Subcutaneous abdominal adipose tissue (tissue), 5 donors: ENCODE measurements at regions not wholly inside any gene's neighbourhood (a gene's known extent, or its start where the extent isn't known, plus 50 kb on each side); places are given as distances from the start of the nearest gene placed in this dataset.
"Not testable (repeated sequence)": the region's sequence is repeated elsewhere in the genome, so short reads cannot be mapped to it uniquely, and the experiment has no call there.

ENCODE experiments used
- H3K27ac ChIP-seq: one replicate; pipeline ENCODE4 v1.7.0; 2013; ENCODE audit warnings: low read depth, mild to moderate bottlenecking, inconsistent platforms, low read length, moderate library complexity
- H3K27me3 ChIP-seq, 5 donors: one replicate each; pipeline ENCODE4 v1.7.0; 2013; ENCODE audit warnings: low read length in 5 of 5, inconsistent platforms in 1 of 5; ENCODE audit not compliant: control insufficient read depth in 5 of 5, insufficient read depth in 4 of 5
- H3K36me3 ChIP-seq, 5 donors: one replicate each; pipeline ENCODE4 v1.7.0; 2013; ENCODE audit warnings: low read length in 5 of 5; ENCODE audit not compliant: control insufficient read depth in 5 of 5, insufficient read depth in 5 of 5
- H3K4me1 ChIP-seq, 5 donors: one replicate each; pipeline ENCODE4 v1.7.0; 2013; ENCODE audit warnings: low read length in 5 of 5, mild to moderate bottlenecking in 3 of 5, moderate library complexity in 1 of 5; ENCODE audit not compliant: control insufficient read depth in 5 of 5, insufficient read depth in 5 of 5
- H3K4me3 ChIP-seq, 5 donors: one replicate each; pipeline ENCODE4 v1.7.0; 2013; ENCODE audit warnings: low read length in 5 of 5, low read depth in 1 of 5
- H3K9ac ChIP-seq, 5 donors: one replicate each; pipeline ENCODE4 v1.7.0; 2013; ENCODE audit warnings: low read length in 5 of 5, mild to moderate bottlenecking in 4 of 5, moderate library complexity in 3 of 5
- H3K9me3 ChIP-seq, 5 donors: one replicate each; pipeline ENCODE4 v1.7.0; 2013; ENCODE audit warnings: low read length in 5 of 5; ENCODE audit not compliant: control insufficient read depth in 5 of 5
- donor health status: healthy.
- donor health status: healthy.
- donor health status: healthy.
- donor health status: healthy.
- donor health status: healthy.

- H3K4me3 ChIP-seq, result no peak overlapping the region
- H3K9me3 ChIP-seq, result no peaks in the 10 kb centered on the region
- no peak overlapping the region for H3K9ac ChIP-seq
- no peak overlapping the region for H3K27ac ChIP-seq
- no peaks in the 10 kb centered on the region for H3K27me3 ChIP-seq
- H3K36me3 ChIP-seq, result no peaks in the 10 kb centered on the region
- no peaks in the 10 kb centered on the region for H3K4me1 ChIP-seq
Observed at GRCh38 chr1:200290010-200290685, 119.7 kb downstream of the ZNF281 start.

DNA sequence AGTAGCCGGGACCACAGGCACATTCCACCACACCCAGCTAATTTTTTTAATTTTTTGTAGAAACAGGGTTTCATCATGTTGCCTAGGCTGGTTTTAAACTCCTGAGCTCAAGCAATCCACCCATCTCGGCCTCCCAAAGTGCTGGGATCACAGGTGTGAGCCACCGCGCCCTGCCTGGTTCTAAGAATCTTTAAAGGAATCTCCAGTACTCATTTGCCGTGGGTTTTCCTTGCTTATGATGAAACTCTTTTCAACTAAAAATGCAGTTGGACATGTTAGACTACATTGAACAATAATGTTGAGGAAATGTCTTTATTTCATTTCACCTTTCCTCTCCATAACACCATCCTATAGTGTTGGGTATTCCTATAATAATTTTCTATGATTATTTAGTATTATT is 121.6 kb downstream of the ZNF281 start:
- Histone ChIP-seq H3K4me1 (no peaks in the 10 kb centered on the region), H3K36me3 (no peaks in the 10 kb centered on the region), H3K27me3 (no peaks in the 10 kb centered on the region), H3K4me3 (no peak overlapping the region), H3K27ac (no peak overlapping the region), H3K9me3 (no peaks in the 10 kb centered on the region), H3K9ac (no peak overlapping the region)

DNA sequence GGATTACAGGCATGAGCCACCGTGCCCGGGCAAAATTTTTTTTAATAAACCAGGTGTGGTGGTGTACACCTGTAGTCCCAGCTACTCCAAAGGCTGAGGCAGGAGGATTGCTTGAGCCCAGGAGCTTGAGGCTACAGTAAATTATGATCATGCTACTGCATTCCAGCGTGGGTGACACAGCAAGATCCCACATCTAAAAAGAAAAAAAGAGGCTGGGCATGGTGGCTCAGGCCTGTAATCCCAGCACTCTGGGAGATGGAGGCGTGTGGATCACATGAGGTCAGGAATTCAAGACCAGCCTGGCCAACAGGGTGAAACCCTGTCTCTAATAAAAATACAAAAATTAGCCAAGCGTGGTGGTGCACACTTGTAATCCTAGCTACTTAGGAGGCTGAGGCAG is 125.6 kb downstream of the ZNF281 start:
- not testable (repeated sequence) for H3K4me1 ChIP-seq, H3K27me3 ChIP-seq, H3K9me3 ChIP-seq, H3K4me3 ChIP-seq, H3K27ac ChIP-seq, H3K9ac ChIP-seq, H3K36me3 ChIP-seq

DNA sequence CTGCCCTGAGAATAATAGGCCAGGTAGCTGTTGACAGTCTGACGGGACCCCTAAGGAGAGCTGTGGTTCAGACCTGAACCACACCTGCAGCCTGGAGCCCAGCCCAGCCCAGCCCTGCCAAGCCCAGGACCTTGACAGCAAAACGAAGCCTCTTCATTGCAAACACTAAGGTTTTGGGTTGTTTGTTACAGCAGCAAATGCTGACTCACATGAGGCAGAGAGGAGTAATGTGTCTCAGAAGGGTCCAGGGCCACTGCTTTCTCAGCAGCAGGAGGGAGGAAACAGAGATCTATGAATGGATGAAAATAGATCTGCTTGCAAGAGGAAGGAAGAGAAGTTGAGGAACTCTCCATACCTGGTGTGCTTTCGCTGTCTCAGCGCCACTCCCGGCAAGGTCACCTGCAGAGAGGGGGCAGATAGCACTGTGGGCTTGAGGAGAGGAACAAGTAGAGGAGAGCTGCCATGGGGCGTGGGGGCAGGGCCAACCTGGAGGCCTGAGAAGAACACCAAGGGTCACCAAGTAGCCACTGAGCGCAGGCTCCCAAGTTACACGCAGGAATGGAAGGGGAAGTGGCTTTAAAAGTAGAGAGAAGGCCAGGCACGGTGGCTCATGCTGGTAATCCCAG is 127.2 kb downstream of the ZNF281 start:
- no peaks in the 10 kb centered on the region for H3K27me3 ChIP-seq
- no peak overlapping the region for H3K4me3 ChIP-seq
- H3K27ac ChIP-seq, result no peak overlapping the region
- no peak overlapping the region for H3K9ac ChIP-seq
- H3K36me3 ChIP-seq, result no peaks in the 10 kb centered on the region
- no peaks in the 10 kb centered on the region for H3K9me3 ChIP-seq
- peaks cover 0 to 3% (median 0%) of the 10 kb centered on the region in 5 donors for H3K4me1 ChIP-seq

DNA sequence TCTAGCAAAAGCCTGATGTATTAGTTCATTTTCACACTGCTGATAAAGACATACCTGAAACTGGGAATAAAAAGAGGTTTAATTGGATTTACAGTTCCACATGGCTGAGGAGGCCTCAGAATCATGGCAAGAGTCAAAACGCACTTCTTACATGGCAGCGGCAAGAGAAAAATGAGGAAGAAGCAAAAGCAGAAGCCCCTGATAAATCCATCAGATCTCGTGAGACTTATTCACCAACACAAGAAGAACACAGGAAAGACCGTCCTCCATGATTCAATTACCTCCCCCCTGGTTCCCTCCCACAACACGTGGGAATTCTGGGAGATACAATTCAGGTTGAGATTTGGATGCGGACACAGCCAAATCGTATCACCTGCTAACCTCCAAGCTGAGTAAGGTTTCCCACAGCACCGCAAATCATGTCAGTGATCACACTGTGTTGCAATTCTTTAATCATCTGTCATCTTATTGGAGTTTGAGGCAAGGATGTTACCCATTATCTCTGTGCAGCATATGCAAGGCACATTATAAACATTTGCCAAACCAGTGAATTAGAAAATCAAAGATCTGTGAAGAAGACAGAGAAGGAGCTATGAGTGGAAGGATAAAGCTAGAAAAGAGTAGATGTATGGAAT is 128.5 kb downstream of the ZNF281 start:
- Histone ChIP-seq H3K4me3 (no peak overlapping the region), H3K9ac (no peak overlapping the region), H3K36me3 (no peaks in the 10 kb centered on the region), H3K27ac (no peak overlapping the region), H3K9me3 (no peaks in the 10 kb centered on the region), H3K4me1 (peaks cover 0 to 3% (median 0%) of the 10 kb centered on the region in 5 donors), H3K27me3 (no peaks in the 10 kb centered on the region)

DNA sequence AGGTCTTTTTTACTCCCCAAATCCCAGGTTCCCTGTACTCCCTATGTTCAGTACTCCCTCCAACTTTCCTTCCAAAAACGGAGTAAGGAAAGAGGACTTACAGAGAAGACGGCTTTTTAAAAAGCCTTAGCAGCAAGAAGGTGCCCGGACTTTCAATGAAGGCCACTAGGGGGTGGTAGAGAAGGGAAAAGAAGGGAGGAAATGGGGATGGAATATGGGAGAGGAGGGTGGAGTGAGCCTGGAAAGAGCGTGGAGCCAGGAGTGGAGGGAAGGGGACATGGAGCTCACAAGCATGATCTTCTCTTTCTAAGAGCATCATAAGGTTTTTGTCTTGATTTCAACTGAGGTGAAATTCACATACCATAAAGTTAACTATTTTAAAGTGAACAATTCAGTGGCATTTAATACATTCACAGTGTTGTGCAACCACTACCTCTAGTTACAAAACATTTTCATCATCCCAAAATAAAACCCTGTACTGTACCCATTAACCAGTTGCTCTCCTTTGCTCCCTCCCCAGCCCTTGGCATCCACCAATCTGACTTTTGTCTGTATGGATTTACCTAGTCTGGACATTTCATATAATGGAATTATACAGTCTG is 129.9 kb downstream of the ZNF281 start:
- H3K36me3 ChIP-seq, result no peaks in the 10 kb centered on the region
- no peaks in the 10 kb centered on the region for H3K27me3 ChIP-seq
- H3K4me1 ChIP-seq, result peaks cover 0 to 17% (median 0%) of the 10 kb centered on the region in 5 donors
- H3K9me3 ChIP-seq, result no peaks in the 10 kb centered on the region
- no peak overlapping the region for H3K4me3 ChIP-seq
- no peak overlapping the region for H3K9ac ChIP-seq
- H3K27ac ChIP-seq, result no peak overlapping the region

DNA sequence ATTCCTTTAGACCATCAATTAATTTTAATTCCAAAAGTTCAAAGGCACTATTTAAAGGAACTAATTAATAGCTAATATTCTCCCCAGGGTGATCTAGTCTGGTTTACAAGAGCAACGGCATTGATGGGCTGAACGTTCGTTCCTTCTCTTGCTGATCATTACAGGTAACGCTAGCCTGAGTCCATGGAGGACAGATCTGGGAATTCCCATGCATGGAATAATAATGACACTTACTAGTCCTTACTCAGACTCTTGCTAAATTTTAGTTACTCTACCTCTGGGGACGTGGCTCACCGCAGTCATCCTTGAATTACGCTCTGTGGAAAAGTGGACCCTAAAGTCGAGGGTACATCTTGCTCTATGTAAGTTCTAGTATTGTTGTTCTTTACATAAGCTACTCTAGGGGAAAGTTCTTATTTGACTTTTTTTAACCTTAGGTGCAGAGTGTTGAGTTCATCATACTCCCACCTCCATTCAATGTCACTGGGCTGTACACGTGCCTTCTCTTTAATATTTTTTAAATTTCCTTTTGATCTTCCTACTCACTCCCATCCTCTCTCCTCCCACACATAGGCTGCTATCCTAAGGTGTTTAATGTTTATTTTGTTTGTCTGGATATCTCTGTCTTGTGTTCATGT is 133.9 kb downstream of the ZNF281 start:
- H3K27me3 ChIP-seq, result no peaks in the 10 kb centered on the region
- H3K4me1 ChIP-seq, result peaks cover 0 to 18% (median 0%) of the 10 kb centered on the region in 5 donors
- H3K9me3 ChIP-seq, result no peaks in the 10 kb centered on the region
- no peak overlapping the region for H3K9ac ChIP-seq
- no peaks in the 10 kb centered on the region for H3K36me3 ChIP-seq
- peak overlapping the region; percentile 9 for H3K27ac ChIP-seq
- no peak overlapping the region for H3K4me3 ChIP-seq

- peak overlapping the region; percentile 9 for H3K27ac ChIP-seq
- no peak overlapping the region for H3K4me3 ChIP-seq
- peaks cover 0 to 18% (median 0%) of the 10 kb centered on the region in 5 donors for H3K4me1 ChIP-seq
- no peak overlapping the region for H3K9ac ChIP-seq
- no peaks in the 10 kb centered on the region for H3K9me3 ChIP-seq
- no peaks in the 10 kb centered on the region for H3K36me3 ChIP-seq
- H3K27me3 ChIP-seq, result no peaks in the 10 kb centered on the region
Observed at GRCh38 chr1:200275415-200275814, 134.4 kb downstream of the ZNF281 start.

- H3K9ac ChIP-seq, result no peak overlapping the region
- H3K27me3 ChIP-seq, result no peaks in the 10 kb centered on the region
- H3K4me1 ChIP-seq, result peaks cover 0 to 15% (median 0%) of the 10 kb centered on the region in 5 donors
- H3K4me3 ChIP-seq, result no peak overlapping the region
- no peaks in the 10 kb centered on the region for H3K36me3 ChIP-seq
- H3K9me3 ChIP-seq, result no peaks in the 10 kb centered on the region
- H3K27ac ChIP-seq, result no peak overlapping the region
Observed at GRCh38 chr1:200274116-200274515, 135.7 kb downstream of the ZNF281 start.
